ENCODE measurements at regions not wholly inside any gene's neighbourhood (a gene's known extent, or its start where the extent isn't known, plus 50 kb on each side); places are given as distances from the start of the nearest gene placed in this dataset.

DNA sequence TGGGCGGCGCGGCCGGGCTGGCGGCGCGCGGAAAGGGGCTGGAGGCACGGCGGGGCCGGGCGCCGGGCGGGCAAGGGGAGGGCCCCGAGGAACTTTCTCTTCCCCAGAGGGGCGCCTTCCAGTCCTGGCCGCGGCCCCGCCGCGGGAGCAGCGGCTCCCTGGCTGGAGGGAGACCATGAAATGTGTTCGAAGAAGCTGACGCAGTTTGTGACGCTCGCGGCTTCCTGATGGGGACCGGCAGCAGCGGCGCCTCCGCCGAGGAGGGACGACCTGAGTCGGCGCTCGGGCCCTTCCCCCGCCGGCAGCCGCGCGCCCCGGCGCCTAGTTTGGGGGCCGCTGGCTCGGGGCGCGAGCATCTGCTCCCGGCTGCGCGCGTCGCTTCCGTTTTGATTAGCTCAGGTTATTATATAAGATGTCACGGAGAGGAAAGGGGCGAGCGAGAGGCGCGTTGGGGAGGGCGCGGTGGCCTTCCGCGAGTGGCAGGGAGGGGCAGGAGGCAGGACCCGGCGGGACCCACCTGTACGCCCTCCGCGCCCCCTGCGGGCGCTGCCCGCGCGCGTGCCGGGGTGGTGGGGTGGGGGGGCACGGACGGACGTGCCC lies 57.1 kb upstream of the PCGF5 start:
- TF ChIP-seq CTCF (IDR thresholded peaks at IDR 0.05), result peak in 2 of 7 experiments; percentile 3 to 12
- peak; percentile 55 to 68 (median 67) for TF ChIP-seq POLR2A (IDR thresholded peaks at IDR 0.05)

Measured in body of pancreas (tissue), 4 donors.